ENCODE measurements at regions not wholly inside any gene's neighbourhood (a gene's known extent, or its start where the extent isn't known, plus 50 kb on each side); places are given as distances from the start of the nearest gene placed in this dataset.

DNA sequence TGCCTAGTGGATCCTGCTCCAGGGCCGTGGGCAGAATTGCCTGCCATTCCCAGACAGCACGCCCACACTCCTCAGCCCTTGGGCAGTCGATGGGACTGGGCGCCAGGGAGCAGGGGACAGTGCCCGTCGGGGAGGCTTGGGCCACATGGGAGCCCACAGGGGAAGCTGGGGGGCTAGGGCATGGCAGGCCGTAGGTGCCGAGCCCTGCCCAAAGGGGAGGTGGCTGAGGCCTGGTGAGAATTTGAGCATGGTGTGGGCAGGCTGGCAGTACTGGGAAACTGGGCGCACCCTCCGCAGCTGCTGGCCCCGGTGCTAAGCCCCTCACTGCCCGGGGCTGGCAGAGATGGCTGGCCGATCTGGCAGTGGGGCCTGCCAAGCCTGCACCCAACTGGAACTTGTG is 1225.9 kb upstream of the EPHA6 start:
- Histone ChIP-seq H3K9me3 (no peaks in the 10 kb centered on the region), H3K4me1 (no peaks in the 10 kb centered on the region), H3K27ac (no peak overlapping the region), H3K27me3 (no peaks in the 10 kb centered on the region), H3K4me3 (no peak overlapping the region), H3K36me3 (no peaks in the 10 kb centered on the region)
- no peak for TF ChIP-seq POLR2A (IDR thresholded peaks at IDR 0.05)
- TF ChIP-seq, protein P1, sequence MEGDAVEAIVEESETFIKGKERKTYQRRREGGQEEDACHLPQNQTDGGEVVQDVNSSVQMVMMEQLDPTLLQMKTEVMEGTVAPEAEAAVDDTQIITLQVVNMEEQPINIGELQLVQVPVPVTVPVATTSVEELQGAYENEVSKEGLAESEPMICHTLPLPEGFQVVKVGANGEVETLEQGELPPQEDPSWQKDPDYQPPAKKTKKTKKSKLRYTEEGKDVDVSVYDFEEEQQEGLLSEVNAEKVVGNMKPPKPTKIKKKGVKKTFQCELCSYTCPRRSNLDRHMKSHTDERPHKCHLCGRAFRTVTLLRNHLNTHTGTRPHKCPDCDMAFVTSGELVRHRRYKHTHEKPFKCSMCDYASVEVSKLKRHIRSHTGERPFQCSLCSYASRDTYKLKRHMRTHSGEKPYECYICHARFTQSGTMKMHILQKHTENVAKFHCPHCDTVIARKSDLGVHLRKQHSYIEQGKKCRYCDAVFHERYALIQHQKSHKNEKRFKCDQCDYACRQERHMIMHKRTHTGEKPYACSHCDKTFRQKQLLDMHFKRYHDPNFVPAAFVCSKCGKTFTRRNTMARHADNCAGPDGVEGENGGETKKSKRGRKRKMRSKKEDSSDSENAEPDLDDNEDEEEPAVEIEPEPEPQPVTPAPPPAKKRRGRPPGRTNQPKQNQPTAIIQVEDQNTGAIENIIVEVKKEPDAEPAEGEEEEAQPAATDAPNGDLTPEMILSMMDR (IDR thresholded peaks at IDR 0.05) = no peak
- no peak for DNase-seq

DNA sequence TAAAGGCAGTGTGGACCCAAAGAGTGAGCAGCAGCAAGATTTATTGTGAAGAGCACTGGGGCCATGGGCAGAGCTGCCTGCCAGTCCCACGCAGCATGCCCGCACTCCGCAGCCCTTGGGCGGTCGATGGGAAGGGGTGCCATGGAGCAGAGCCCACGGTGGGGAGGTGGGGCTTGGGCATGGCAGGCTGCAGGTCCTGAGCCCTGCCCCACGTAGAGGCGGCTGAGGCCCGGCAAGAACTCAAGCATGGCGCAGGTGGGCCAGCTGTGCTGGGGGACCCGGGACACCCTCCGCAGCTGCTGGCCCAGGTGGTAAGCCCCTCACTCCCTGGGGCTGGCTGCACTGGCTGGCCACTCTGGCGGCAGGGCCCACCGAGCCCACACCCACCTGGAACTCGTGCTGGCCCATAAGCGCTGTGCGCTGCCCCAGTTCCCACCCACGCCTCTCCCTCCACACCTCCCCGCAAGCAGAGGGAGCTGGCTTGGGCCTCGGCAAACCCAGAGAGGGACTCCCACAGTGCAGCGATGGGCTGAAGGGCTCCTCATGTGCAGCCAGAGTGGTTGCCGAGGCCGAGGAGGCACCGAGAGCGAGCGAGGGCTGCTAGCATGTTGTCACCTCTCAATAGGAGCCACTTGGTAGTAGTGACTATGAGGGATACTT is 1218.8 kb upstream of the EPHA6 start:
- no peak overlapping the region for H3K27ac ChIP-seq
- TF ChIP-seq, protein P1 (IDR thresholded peaks at IDR 0.05) = no peak
- TF ChIP-seq POLR2A (IDR thresholded peaks at IDR 0.05) = no peak
- H3K9me3 ChIP-seq = no peaks in the 10 kb centered on the region

DNA sequence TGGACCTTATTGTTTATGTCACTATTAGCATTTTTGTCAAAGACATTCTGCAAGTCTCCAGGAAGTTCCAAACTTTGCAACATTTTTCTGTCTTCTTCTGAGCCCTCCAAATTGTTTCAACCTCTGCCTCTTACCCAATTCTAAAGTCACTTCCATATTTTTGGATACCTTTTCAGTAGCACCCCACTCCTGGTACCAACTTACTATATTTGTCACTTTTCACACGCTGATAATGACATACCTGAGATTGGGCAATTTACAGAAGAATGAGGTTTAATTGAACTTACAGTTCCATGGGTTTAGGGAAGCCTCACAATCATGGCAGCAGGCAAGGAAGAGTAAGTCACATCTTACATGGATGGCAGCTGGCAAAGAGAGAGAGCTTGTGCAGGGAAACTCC is 1206.5 kb upstream of the EPHA6 start:
- Histone ChIP-seq H3K27ac (no peak overlapping the region), H3K4me3 (no peak overlapping the region), H3K36me3 (no peaks in the 10 kb centered on the region), H3K9me3 (no peaks in the 10 kb centered on the region), H3K27me3 (no peaks in the 10 kb centered on the region), H3K4me1 (no peaks in the 10 kb centered on the region)
- TF ChIP-seq POLR2A (IDR thresholded peaks at IDR 0.05) = no peak
- TF ChIP-seq, protein P1 (IDR thresholded peaks at IDR 0.05) = no peak
- no peak for DNase-seq

More for the DNA sequence above, 1218.8 kb upstream of the EPHA6 start:
- DNase-seq = no peak
- no peaks in the 10 kb centered on the region for H3K27me3 ChIP-seq
- H3K36me3 ChIP-seq = no peaks in the 10 kb centered on the region
- no peaks in the 10 kb centered on the region for H3K4me1 ChIP-seq
- no peak overlapping the region for H3K4me3 ChIP-seq

DNA sequence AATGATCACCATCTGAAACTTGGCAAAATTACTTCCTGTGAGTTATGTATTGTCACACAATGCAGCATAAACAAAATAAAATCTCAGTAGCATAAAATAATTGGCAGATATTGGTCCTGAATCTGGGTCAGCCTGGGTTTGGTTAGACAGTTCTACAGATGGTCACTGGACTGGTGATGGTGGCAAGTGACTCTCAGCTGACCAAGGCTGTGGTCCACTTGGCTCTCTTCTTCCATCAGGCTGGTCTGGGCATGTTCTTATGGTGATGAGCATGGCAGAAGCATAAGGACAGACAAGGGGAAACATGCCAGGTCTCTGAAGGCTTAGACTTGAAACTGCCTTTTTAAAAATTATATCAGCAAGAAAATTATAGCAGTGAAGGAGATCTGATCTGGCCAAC is 1205.0 kb upstream of the EPHA6 start:
- Histone ChIP-seq H3K9me3 (no peaks in the 10 kb centered on the region), H3K36me3 (no peaks in the 10 kb centered on the region), H3K27ac (no peak overlapping the region), H3K4me1 (no peaks in the 10 kb centered on the region), H3K4me3 (no peak overlapping the region), H3K27me3 (no peaks in the 10 kb centered on the region)
- DNase-seq = no peak
- no peak for TF ChIP-seq POLR2A (IDR thresholded peaks at IDR 0.05)
- TF ChIP-seq, protein P1 (IDR thresholded peaks at IDR 0.05) = no peak

DNA sequence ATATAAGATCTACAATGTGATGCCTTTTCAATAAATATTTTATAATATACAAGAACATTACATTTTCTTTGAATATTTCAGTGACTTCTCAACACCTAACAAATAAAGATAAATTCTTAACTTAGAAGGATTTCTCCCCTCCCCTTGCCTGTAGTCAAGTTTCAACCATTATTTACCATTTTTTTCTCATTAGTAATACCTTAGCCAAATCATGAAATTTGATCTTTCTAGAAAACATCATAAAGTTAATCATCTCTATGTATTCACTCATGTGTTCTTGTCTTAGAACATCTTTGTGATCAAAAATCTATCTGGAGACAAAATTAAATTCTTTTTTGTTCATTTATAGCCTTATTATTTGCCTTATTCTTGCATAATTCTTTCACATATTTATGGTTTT is 1201.8 kb upstream of the EPHA6 start:
- Histone ChIP-seq H3K27ac (no peak overlapping the region), H3K27me3 (no peaks in the 10 kb centered on the region), H3K4me1 (no peaks in the 10 kb centered on the region), H3K36me3 (no peaks in the 10 kb centered on the region), H3K4me3 (no peak overlapping the region), H3K9me3 (no peaks in the 10 kb centered on the region)
- no peak for DNase-seq
- TF ChIP-seq POLR2A (IDR thresholded peaks at IDR 0.05) = no peak
- TF ChIP-seq, protein P1 (IDR thresholded peaks at IDR 0.05) = no peak

DNA sequence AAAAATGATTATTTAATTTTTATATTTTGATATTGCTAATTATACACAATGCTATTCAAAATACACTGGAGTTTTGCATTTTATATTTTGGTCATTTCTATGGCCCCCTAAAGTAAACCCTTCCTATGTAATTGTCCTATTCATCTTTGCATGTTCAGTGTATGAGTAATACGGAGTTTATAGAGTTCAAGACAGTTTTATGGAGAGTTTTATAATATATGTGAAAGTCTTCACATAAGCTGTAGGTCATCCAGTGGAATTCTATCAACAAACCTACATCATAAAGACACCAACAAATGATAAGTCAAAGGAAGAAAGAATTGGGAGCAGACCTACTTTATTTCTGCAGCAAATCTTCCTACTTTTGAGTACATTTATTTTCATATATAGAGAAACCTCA is 1200.4 kb upstream of the EPHA6 start:
- TF ChIP-seq POLR2A (IDR thresholded peaks at IDR 0.05) = no peak
- TF ChIP-seq, protein P1 (IDR thresholded peaks at IDR 0.05) = no peak
- Histone ChIP-seq H3K9me3 (no peaks in the 10 kb centered on the region), H3K4me1 (no peaks in the 10 kb centered on the region), H3K36me3 (no peaks in the 10 kb centered on the region), H3K27me3 (no peaks in the 10 kb centered on the region), H3K4me3 (no peak overlapping the region), H3K27ac (no peak overlapping the region)
- no peak for DNase-seq
